ENCODE measurements at regions not wholly inside any gene's neighbourhood (a gene's known extent, or its start where the extent isn't known, plus 50 kb on each side); places are given as distances from the start of the nearest gene placed in this dataset.

GRCh38 chr6:47160702-47161101, 118.6 kb upstream of the ADGRF1 start:
- TF ChIP-seq, protein P1, sequence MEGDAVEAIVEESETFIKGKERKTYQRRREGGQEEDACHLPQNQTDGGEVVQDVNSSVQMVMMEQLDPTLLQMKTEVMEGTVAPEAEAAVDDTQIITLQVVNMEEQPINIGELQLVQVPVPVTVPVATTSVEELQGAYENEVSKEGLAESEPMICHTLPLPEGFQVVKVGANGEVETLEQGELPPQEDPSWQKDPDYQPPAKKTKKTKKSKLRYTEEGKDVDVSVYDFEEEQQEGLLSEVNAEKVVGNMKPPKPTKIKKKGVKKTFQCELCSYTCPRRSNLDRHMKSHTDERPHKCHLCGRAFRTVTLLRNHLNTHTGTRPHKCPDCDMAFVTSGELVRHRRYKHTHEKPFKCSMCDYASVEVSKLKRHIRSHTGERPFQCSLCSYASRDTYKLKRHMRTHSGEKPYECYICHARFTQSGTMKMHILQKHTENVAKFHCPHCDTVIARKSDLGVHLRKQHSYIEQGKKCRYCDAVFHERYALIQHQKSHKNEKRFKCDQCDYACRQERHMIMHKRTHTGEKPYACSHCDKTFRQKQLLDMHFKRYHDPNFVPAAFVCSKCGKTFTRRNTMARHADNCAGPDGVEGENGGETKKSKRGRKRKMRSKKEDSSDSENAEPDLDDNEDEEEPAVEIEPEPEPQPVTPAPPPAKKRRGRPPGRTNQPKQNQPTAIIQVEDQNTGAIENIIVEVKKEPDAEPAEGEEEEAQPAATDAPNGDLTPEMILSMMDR (IDR thresholded peaks at IDR 0.05; ENCODE audit: extremely low read depth, missing control alignments): no peak
- no peak for DNase-seq (ENCODE audit: low spot score)

DNA sequence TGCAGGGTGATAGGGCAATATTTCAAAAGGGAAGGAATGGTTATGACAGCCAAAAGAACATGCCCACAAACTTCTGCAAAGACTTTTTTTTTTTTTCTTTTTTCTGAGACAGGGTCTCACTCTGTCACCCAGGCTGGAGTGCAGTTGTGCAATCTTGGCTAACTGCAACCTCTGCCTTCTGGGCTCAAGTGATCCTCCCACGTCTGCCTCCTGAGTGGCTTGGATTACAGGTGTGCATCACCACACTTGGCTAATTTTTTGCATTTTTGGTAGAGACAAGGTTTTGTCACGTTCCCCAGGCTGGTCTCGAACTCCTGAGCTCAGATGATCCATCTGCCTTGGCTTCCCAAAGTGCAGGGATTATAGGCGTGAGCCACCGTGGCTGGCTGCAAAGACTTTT, 117.6 kb upstream of the ADGRF1 start:
- DNase-seq (ENCODE audit: low spot score): no peak
- TF ChIP-seq, protein P1 (IDR thresholded peaks at IDR 0.05; ENCODE audit: extremely low read depth, missing control alignments): no peak

GRCh38 chr6:47157653-47158219, 115.6 kb upstream of the ADGRF1 start:
- DNase-seq (ENCODE audit: low spot score): no peak
- TF ChIP-seq, protein P1 (IDR thresholded peaks at IDR 0.05; ENCODE audit: extremely low read depth, missing control alignments): no peak

- TF ChIP-seq, protein P1 (IDR thresholded peaks at IDR 0.05; ENCODE audit: extremely low read depth, missing control alignments): no peak
- no peak for DNase-seq (ENCODE audit: low spot score)
These were observed 114.9 kb upstream of the ADGRF1 start for GRCh38 chr6:47157063-47157462.

DNA sequence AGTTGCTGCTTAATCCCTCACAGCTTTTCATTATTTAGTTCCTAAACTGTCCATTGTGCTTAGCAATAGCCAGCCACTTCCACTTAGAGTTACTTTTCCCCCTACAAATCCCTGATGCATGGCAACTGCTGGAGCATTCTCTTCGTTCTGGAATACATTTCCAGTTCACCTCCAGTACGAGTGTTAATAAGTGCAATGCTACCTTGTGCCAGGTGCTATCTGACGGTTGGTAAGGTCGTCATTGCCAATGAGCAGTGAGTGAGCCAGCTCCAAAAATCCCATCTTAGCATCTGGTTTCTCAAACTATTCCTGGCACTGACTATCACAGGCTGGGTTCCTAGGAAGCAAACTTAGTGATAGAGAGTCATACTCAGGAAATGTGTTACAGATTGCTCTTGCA, 114.1 kb upstream of the ADGRF1 start:
- no peak for DNase-seq (ENCODE audit: low spot score)
- TF ChIP-seq, protein P1 (IDR thresholded peaks at IDR 0.05; ENCODE audit: extremely low read depth, missing control alignments): no peak

GRCh38 chr6:47153404-47153755, 111.2 kb upstream of the ADGRF1 start:
- TF ChIP-seq, protein P1 (IDR thresholded peaks at IDR 0.05; ENCODE audit: extremely low read depth, missing control alignments): no peak
- DNase-seq (ENCODE audit: low spot score): no peak

DNA sequence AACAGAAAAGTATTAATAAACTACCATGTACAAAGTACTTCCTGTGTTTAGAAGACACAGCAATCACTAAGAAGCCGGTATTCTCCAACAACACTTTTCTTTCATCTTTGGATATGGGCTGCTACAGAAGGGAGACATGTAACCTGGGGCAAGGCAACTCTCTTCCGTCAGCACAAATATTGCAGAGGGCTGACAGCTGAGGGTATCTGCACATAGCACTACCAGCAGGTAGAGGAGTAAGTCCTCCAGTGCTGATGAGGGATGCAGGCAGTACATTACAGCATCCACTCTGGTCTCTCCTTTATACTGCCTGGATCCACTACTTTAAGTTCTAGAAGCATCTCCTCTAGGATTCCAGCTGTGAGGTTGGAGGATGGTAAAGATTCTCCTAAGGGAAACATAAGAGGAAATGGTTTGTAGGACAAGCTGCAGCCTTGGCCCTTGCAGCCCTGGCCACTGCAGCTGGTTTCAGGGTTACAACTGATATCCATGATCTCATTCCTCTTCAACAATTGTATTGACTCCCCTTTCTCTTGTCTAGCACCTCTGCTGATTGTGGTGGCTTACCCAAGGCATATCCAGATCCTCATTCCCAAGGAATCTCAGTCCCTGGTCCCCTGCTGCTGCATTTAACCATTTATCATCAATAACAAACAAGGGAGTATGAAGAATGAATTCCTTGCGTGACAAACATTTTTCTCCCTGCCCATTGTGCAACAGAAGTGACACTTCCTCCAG, 110.7 kb upstream of the ADGRF1 start:
- DNase-seq (ENCODE audit: low spot score): no peak
- TF ChIP-seq, protein P1 (IDR thresholded peaks at IDR 0.05; ENCODE audit: extremely low read depth, missing control alignments): no peak
